Progenitor cell of endocrine pancreas (in vitro differentiated cells): ENCODE measurements at regions not wholly inside any gene's neighbourhood (a gene's known extent, or its start where the extent isn't known, plus 50 kb on each side); places are given as distances from the start of the nearest gene placed in this dataset.
"Not testable (repeated sequence)": the region's sequence is repeated elsewhere in the genome, so short reads cannot be mapped to it uniquely, and the experiment has no call there.

Experiments used
- DNase-seq: peaks from one replicate; pipeline ENCODE4 v3.0.0; 2021; ENCODE audit warnings: low spot score; ENCODE audit not compliant: unreplicated experiment
- H3K27ac Mint-ChIP-seq: 2 replicates; pipeline ENCODE4 v1.8.0; 2021; ENCODE audit warnings: mild to moderate bottlenecking, moderate library complexity, mixed read lengths
- H3K27me3 Mint-ChIP-seq: 2 replicates; pipeline ENCODE4 v1.8.0; 2021; ENCODE audit warnings: mixed read lengths
- H3K36me3 Mint-ChIP-seq: 2 replicates; pipeline ENCODE4 v1.8.0; 2022; ENCODE audit warnings: mixed read lengths; ENCODE audit not compliant: insufficient read depth
- H3K4me1 Mint-ChIP-seq: 2 replicates; pipeline ENCODE4 v1.8.0; 2021; ENCODE audit warnings: low read depth, mixed read lengths
- H3K4me3 Mint-ChIP-seq: 2 replicates; pipeline ENCODE4 v1.8.0; 2021; ENCODE audit warnings: low read depth, mild to moderate bottlenecking, moderate library complexity, mixed read lengths
- H3K9me3 Mint-ChIP-seq: 2 replicates; pipeline ENCODE4 v1.8.0; 2021; ENCODE audit warnings: low read depth, mixed read lengths
- CTCF ChIP-seq: fragments of 200-600 bp; sonication (generic); IDR thresholded peaks from one replicate; pipeline ENCODE4 v1.5.0; 2021; ENCODE audit warnings: antibody characterized with exemption, mild to moderate bottlenecking; ENCODE audit not compliant: unreplicated experiment

GRCh38 chr11:89583580-89583979, 92.4 kb upstream of the NOX4 start:
- no peak for DNase-seq
- Mint-ChIP-seq H3K4me3 (no peak overlapping the region), H3K4me1 (peaks cover 17% of the 10 kb centered on the region), H3K36me3 (no peaks in the 10 kb centered on the region), H3K27ac (no peak overlapping the region), H3K27me3 (no peaks in the 10 kb centered on the region), H3K9me3 (no peaks in the 10 kb centered on the region)
- no peak for TF ChIP-seq CTCF

GRCh38 chr11:89585046-89585445, 93.9 kb upstream of the NOX4 start:
- not testable (repeated sequence) for H3K27ac Mint-ChIP-seq, H3K4me3 Mint-ChIP-seq, H3K9me3 Mint-ChIP-seq

GRCh38 chr11:89585471-89585870, 94.3 kb upstream of the NOX4 start:
- DNase-seq, H3K27ac Mint-ChIP-seq, H3K36me3 Mint-ChIP-seq, H3K27me3 Mint-ChIP-seq, H3K4me3 Mint-ChIP-seq, H3K9me3 Mint-ChIP-seq: not testable (repeated sequence)
- H3K4me1 Mint-ChIP-seq = peaks cover 17% of the 10 kb centered on the region

More at GRCh38 chr11:89585046-89585445, 93.9 kb upstream of the NOX4 start:
- not testable (repeated sequence) for H3K36me3 Mint-ChIP-seq, H3K27me3 Mint-ChIP-seq, DNase-seq
- H3K4me1 Mint-ChIP-seq = peaks cover 17% of the 10 kb centered on the region

- H3K27ac Mint-ChIP-seq, H3K4me1 Mint-ChIP-seq, DNase-seq, H3K4me3 Mint-ChIP-seq, H3K36me3 Mint-ChIP-seq, H3K27me3 Mint-ChIP-seq, H3K9me3 Mint-ChIP-seq: not testable (repeated sequence)
Observed at GRCh38 chr11:89589413-89589812, 98.2 kb upstream of the NOX4 start.

- H3K4me3 Mint-ChIP-seq, H3K36me3 Mint-ChIP-seq, DNase-seq, H3K27me3 Mint-ChIP-seq, H3K27ac Mint-ChIP-seq, H3K9me3 Mint-ChIP-seq, H3K4me1 Mint-ChIP-seq: not testable (repeated sequence)
Observed at GRCh38 chr11:89590008-89590632, 98.9 kb upstream of the NOX4 start.

GRCh38 chr11:89601263-89601662, 108.8 kb upstream of the TRIM77 start:
- not testable (repeated sequence) for H3K4me3 Mint-ChIP-seq

GRCh38 chr11:89604281-89604680, 105.8 kb upstream of the TRIM77 start:
- Mint-ChIP-seq H3K4me3 (no peak overlapping the region), H3K27me3 (no peaks in the 10 kb centered on the region), H3K4me1 (no peaks in the 10 kb centered on the region), H3K9me3 (peaks cover 2% of the 10 kb centered on the region), H3K36me3 (no peaks in the 10 kb centered on the region), H3K27ac (no peak overlapping the region)
- no peak for DNase-seq
- no peak for TF ChIP-seq CTCF

More at GRCh38 chr11:89601263-89601662, 108.8 kb upstream of the TRIM77 start:
- DNase-seq, H3K27ac Mint-ChIP-seq, H3K36me3 Mint-ChIP-seq, H3K9me3 Mint-ChIP-seq, H3K4me1 Mint-ChIP-seq, H3K27me3 Mint-ChIP-seq: not testable (repeated sequence)

GRCh38 chr11:89606845-89607244, 103.3 kb upstream of the TRIM77 start:
- H3K27me3 Mint-ChIP-seq, H3K27ac Mint-ChIP-seq, DNase-seq, H3K36me3 Mint-ChIP-seq, H3K4me1 Mint-ChIP-seq, H3K9me3 Mint-ChIP-seq, H3K4me3 Mint-ChIP-seq: not testable (repeated sequence)

GRCh38 chr11:89607497-89607896, 102.6 kb upstream of the TRIM77 start:
- not testable (repeated sequence) for H3K36me3 Mint-ChIP-seq, DNase-seq, H3K9me3 Mint-ChIP-seq, H3K27ac Mint-ChIP-seq, H3K4me1 Mint-ChIP-seq, H3K4me3 Mint-ChIP-seq, H3K27me3 Mint-ChIP-seq
